Neural cell (in vitro differentiated cells): ENCODE measurements at regions not wholly inside any gene's neighbourhood (a gene's known extent, or its start where the extent isn't known, plus 50 kb on each side); places are given as distances from the start of the nearest gene placed in this dataset.

Experiments used
- CTCF ChIP-seq: fragments of 450-650 bp; IDR thresholded peaks from 2 replicates; pipeline ENCODE4 v1.5.1; 2014; ENCODE audit warnings: antibody characterized with exemption, mild to moderate bottlenecking, moderate library complexity; ENCODE audit not compliant: poor library complexity, severe bottlenecking
- EP300 ChIP-seq: fragments of 450-650 bp; conservative IDR thresholded peaks from 2 replicates; pipeline ENCODE4 v1.6.1; 2014; ENCODE audit warnings: antibody characterized with exemption, mild to moderate bottlenecking, moderate library complexity; ENCODE audit not compliant: poor library complexity, severe bottlenecking
- EZH2 ChIP-seq: fragments of 200-600, 300-800 bp; shearing (Covaris generic), sonication (generic); IDR thresholded peaks from 2 replicates; pipeline ENCODE4 v1.6.1; 2014; ENCODE audit warnings: antibody characterized with exemption, low read length, borderline replicate concordance, mild to moderate bottlenecking; ENCODE audit not compliant: insufficient read depth, poor library complexity, severe bottlenecking
- POLR2AphosphoS5 ChIP-seq: IDR thresholded peaks from 2 replicates; pipeline ENCODE4 v1.6.1; 2012
- RAD21 ChIP-seq: fragments of 450-650 bp; conservative IDR thresholded peaks from 2 replicates; pipeline ENCODE4 v1.6.1; 2014; ENCODE audit warnings: antibody characterized with exemption, mild to moderate bottlenecking, moderate library complexity
- SMC3 ChIP-seq: fragments of 450-650 bp; conservative IDR thresholded peaks from 2 replicates; pipeline ENCODE4 v1.6.1; 2014; ENCODE audit warnings: antibody characterized with exemption, mild to moderate bottlenecking, moderate library complexity; ENCODE audit not compliant: poor library complexity
- TF ChIP-seq, protein P1 (sequence below): IDR thresholded peaks from 2 replicates; pipeline ENCODE4 v1.6.1; 2012; ENCODE audit warnings: borderline replicate concordance

GRCh38 chr2:14815201-14815600 lies 182.7 kb downstream of the LRATD1 start:
- TF ChIP-seq CTCF (no peak), POLR2AphosphoS5 (no peak), EZH2 (no peak), SMC3 (no peak), RAD21 (no peak), EP300 (no peak)
- TF ChIP-seq, protein P1, sequence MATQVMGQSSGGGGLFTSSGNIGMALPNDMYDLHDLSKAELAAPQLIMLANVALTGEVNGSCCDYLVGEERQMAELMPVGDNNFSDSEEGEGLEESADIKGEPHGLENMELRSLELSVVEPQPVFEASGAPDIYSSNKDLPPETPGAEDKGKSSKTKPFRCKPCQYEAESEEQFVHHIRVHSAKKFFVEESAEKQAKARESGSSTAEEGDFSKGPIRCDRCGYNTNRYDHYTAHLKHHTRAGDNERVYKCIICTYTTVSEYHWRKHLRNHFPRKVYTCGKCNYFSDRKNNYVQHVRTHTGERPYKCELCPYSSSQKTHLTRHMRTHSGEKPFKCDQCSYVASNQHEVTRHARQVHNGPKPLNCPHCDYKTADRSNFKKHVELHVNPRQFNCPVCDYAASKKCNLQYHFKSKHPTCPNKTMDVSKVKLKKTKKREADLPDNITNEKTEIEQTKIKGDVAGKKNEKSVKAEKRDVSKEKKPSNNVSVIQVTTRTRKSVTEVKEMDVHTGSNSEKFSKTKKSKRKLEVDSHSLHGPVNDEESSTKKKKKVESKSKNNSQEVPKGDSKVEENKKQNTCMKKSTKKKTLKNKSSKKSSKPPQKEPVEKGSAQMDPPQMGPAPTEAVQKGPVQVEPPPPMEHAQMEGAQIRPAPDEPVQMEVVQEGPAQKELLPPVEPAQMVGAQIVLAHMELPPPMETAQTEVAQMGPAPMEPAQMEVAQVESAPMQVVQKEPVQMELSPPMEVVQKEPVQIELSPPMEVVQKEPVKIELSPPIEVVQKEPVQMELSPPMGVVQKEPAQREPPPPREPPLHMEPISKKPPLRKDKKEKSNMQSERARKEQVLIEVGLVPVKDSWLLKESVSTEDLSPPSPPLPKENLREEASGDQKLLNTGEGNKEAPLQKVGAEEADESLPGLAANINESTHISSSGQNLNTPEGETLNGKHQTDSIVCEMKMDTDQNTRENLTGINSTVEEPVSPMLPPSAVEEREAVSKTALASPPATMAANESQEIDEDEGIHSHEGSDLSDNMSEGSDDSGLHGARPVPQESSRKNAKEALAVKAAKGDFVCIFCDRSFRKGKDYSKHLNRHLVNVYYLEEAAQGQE, result no peak
